CD1c-positive myeloid dendritic cell (primary cell): ENCODE measurements at regions not wholly inside any gene's neighbourhood (a gene's known extent, or its start where the extent isn't known, plus 50 kb on each side); places are given as distances from the start of the nearest gene placed in this dataset.

ENCODE experiments used
- DNase-seq: peaks from one replicate; pipeline ENCODE4 v3.0.0-alpha.2; 2016; ENCODE audit errors: extremely low spot score

DNA sequence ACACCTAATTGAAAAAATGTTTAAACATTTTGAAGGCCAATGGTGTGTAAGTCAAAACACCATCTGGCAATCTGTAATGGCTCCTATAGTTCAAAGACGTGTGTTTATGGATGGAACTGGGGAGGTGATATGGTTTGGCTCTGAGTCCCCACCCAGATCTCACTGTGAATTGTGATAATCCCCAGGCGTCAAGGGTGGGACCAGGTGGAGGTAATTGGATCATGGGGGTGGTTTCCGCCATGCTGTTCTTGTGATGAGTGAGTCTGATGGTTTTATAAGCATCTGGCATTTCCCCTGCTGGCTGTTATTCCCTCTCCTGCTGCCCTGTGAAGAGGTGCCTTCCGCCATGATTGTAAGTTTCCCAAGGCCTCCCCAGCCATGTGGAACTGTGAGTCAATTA lies 52.2 kb downstream of the ADRA2C start:
- DNase-seq: no peak

- DNase-seq: no peak
Measured at GRCh38 chr4:3819210-3819919, 53.2 kb downstream of the ADRA2C start.

GRCh38 chr4:3820016-3820805 lies 54.0 kb downstream of the ADRA2C start:
- DNase-seq: no peak

DNA sequence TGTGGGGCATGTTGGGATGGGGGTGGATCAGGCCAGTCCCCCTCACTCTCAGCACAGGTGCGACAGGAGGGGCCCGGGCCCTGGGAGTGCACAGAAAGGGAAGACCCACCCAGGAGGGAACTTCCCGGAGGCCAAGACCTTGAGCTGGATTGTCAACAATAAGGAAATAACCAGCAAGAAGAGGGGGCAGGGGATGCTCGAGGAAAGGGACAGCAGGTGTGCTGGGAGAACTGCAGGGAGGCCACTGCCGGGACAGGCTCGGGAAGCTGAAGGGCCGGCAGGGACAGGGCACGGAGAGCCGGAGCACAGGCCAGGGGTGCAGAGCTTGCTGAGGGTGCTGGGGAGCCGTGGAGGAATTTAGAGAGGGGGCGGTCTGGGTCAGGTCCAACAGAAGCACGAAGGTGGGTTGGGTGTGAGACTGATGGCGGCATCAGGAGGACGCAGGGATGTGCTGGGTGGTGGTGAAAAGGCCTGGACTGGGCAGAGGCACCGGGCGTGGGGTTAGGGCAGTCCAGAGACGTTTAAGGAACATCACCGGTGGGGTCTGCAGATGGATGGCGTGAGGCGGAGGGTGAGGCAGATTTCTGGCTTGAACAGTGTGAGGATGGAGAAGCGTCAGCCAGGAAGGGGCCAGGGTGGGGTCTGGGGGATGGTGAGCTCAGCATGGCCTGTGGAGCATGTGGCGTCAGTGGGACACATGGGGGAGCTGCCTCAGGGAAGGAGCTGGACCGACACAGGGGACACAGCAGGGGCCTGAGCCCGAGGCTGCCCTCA lies 54.8 kb downstream of the ADRA2C start:
- DNase-seq: no peak

- no peak for DNase-seq
Measured at GRCh38 chr4:3821580-3822229, 55.5 kb downstream of the ADRA2C start.

DNA sequence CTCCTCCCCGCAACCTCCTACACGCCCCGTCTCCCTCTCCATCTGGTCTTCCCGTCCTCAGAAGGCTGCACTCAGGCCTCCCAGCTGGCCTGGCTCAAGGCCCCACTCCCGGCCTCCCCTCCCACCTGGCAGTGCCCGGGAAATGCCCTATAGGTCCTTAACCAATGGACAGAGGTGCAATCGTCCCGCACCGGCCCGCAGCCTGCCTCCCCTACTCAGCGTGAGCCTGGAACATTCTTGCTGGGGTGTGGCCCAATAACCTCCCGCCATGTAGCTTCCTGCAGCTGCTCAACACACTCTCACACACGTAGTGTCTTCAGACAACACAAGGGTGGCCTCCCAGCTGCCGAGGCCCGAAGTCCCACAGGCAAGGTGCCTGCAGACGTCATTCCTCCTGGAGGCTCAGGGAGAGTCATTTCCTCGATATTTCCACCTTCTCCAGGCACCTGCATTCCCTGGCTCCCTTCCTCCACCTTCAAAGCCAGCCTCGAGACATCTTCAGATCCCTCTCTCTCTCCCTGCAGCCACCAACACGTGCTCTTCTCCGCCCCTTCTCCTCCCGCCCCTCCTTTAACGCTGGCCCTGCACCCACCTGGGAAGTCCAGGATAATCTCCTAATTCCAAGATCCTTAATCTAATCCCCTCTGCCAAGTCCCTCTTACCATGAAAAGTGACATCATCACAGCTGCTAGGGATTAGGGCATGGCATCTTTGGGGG lies 56.2 kb downstream of the ADRA2C start:
- DNase-seq: no peak

GRCh38 chr4:3823496-3824341 lies 57.5 kb downstream of the ADRA2C start:
- DNase-seq: no peak

DNA sequence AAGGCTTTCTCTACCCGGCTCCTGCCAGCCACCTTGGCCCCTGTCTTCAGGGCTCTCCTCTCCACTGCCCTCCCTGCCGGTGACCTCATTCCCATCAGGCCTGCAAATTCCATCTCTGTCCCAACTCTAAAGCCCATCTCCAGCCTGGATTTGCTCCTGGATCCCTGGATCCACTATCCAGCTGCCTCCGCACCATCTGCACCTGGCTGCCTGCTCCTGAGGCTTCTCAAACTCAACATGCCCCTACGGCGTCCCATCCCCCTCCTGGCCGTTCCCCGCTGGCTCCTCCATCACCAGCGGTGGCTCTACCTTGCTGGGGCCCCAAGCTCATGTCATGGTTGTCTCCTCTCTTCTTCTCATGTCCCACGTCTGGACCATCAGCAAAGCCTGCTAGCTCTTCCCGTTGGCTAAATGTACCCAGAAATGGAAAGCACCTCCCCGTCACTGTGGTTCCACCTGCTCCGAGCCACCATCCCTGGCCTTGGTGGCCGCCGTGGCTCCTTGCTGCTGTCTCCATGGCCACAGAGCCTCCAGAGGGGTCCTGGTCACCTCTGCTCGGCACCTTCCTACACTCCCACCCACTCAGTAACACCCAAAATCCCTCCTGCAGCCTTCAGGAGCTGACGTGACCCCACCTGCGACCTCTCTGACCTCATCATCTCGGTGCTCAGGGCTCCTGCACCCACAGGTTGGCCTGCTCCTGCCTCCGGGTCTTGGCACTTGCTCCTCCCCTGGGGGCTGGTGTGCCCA lies 58.5 kb downstream of the ADRA2C start:
- DNase-seq: no peak

DNA sequence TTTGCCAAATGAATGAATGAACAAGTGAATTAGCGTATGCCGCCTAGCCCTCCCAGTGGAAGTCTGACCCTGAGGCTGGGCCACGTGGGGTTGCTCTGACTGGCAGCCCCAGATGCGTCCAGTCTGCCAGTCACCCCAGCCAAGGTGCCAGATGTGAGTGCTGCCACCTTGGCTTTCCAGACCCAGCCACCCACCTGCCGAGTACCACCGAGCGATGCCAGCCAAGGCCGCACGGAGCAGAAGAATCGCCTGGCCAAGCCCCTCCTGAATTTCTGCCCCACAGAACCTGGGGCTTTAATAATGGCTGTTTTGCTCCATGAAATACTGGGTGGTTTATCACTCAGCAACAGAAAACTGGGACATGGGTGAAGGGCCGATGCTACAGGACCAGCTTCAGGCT lies 59.3 kb downstream of the ADRA2C start:
- DNase-seq: no peak

DNA sequence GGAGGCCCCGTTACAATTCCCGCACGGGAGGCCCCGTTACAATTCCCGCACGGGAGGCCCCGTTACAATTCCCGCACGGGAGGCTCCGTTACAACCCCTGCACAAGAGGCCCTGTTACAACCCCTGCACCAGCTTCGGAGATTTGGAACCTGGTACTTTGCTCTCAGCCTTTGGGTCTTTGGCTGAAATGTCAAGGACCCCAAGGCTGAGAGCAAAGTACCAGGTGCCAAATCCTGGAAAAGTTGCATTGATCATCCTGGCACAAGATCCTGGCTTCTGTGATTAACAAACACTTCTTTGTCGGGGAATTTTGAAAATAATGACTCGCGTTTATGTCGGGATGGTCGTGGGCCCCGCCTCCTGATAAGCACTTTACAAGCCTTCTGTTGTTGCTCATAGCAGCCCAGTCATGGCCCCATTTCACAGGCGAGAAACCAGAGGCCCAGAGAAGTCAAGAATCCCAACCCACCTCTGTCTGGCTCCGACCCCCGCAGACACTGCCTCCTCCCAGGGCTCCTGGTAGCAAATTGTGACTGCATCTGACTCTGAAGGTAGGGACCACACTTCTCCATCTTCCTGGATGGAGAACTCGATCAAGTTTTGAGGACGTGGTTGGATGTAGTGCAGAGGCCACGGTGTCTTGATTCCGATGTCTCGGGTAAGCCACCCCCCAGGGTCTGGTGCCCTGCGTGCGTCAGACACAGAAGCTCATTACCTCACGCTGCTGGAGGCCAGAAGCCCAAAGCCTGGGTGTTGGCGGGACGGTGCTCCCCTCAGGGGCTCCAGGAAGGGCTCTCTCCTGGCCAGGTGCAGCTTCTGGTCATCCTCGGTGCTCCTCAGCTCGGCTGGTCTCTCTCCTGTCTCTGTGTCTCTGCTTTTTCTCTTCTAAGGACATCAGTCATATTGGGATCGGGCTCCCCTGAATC lies 60.3 kb downstream of the ADRA2C start:
- no peak for DNase-seq

DNA sequence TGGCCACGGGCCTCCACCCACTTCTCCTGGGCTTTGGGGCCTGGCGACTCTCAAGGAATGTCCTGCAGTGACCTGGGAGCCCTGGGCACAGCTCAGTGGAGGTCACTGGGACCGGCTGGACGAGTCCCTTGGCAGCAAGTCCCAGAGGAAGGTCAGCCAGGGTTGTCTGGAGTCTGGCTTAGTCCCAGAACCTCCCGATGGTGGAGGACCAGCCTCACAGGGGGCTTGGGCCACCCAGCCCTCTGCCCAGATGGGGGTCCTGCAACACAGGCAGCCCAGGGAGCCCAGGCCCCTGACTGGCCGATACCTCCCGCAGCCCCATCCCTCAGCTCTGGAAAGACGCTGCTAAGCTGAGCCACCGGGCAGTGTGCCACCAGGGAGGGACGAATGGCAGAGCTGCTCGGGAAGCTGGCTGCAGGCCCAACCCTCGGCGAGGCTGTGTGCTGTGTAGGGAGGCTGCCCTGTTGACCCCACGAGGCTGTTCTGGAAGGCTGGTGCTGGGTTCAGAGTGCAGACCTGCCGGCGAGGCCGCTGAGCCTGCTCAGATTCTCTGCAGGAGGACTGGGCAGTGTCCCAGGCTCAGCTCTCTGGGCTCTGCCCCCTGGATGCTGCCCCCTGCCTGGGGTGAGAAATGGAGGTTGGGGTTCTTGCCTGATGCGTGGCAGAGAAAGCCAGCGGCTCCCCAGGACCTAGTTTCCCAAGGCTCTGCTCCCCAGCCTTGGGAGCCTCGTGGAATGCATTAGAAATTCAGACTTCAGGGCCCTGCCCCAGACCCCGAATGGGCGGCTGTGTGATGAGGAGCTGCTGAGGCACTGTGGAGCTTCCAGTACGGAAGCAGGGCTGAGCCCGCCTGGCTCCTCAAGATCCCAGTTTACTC lies 61.7 kb downstream of the ADRA2C start:
- no peak for DNase-seq

- no peak for DNase-seq
Measured at GRCh38 chr4:3828546-3828945, 62.4 kb downstream of the ADRA2C start.

- no peak for DNase-seq
Measured at GRCh38 chr4:3829211-3829955, 63.2 kb downstream of the ADRA2C start.

GRCh38 chr4:3829956-3830773 lies 64.0 kb downstream of the ADRA2C start:
- DNase-seq: no peak

DNA sequence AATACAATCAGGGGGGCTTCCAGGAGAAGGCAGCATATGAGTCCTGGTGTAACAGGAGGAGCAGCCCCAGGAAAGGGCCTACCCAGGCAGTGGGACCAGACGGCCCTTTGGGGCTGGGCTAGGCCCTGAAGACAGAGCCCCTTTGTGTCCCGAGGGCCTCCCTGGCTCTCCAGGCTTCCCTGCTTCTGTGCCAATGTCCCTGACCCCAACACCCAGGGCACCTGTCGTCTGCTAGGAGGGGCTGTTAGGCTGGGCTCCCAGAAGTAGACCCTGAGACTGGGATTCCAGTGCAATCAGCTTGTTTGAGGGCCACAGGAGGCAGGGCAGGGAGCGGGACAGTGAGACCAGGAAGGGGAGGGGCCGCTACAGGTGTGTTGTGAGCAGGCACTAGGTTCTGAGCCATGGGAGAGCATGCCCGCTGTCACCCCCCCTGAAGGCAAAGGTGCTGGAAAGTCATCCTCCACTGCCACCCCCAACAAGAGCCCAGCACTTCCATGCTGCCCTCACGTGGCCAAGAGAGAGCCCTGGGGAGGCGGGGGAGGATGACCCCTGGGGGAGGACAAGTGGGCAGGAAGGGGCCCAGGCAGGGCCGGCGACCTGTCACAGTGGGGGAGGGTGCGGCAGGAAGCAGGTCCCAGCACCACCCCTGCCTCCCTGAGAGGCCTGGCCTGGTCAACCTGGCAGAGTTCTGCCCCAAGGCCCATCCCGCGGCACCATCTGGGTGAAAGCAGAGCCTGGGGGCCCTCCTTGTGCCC lies 64.8 kb downstream of the ADRA2C start:
- no peak for DNase-seq
